GM20000 (cell line): ENCODE measurements at regions not wholly inside any gene's neighbourhood (a gene's known extent, or its start where the extent isn't known, plus 50 kb on each side); places are given as distances from the start of the nearest gene placed in this dataset.

Source experiments
- DNase-seq: peaks from one replicate; pipeline ENCODE4 v3.0.0; 2012; ENCODE audit warnings: low spot score
- CTCF ChIP-seq: IDR thresholded peaks from 2 replicates; pipeline ENCODE4 v1.5.1; 2012; ENCODE audit warnings: mild to moderate bottlenecking, control low read depth; ENCODE audit errors: extremely low read depth, missing control alignments

DNA sequence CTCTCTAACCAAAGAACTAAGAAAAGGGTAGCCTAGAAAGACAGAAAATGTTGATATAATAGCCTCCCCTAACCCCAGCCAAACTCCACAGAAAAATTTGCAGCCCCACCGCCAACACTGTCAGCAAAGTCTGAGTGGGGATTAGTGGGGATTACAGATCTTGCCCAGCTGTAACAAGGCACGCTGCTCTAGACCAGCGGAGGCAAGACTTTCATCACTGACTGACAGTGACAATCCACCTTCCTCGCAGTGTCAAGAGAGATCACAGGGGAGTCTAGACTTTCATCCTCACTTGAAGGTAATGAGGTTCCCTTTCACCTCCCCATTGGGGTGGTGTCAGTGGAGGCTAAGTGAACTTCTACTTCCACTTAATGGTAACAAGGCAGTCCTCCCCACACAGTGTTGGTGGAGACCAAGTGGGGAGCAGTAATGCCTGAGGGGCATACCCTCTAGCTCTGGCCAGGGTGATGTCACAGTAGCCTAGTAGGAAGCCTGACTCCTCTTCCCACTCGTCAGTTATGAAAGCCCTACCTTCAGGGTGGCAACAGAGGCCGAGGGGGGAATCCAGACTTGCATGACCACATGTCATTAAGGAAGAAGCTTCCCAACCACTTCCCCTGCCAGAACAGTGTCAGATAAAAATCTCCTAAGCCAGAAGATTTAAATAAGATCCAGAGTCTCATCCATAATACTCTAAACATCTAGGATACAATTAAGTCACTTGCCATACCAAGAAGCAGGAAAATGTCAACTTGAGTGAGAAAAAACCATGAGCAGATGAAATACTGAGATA is 91.7 kb upstream of the RASSF8 start:
- DNase-seq, result no peak

GRCh38 chr12:25868193-25868592 is 90.3 kb upstream of the RASSF8 start:
- TF ChIP-seq CTCF, result no peak
- no peak for DNase-seq

More for the DNA sequence above, 91.7 kb upstream of the RASSF8 start:
- no peak for TF ChIP-seq CTCF

GRCh38 chr12:25872137-25872536 is 86.3 kb upstream of the RASSF8 start:
- no peak for TF ChIP-seq CTCF
- no peak for DNase-seq

- DNase-seq, result no peak
- TF ChIP-seq CTCF, result no peak
Observed at GRCh38 chr12:25875661-25876060, 82.8 kb upstream of the RASSF8 start.

- no peak for DNase-seq
- no peak for TF ChIP-seq CTCF
Observed at GRCh38 chr12:25876383-25877045, 82.0 kb upstream of the RASSF8 start.

GRCh38 chr12:25877446-25877845 is 81.0 kb upstream of the RASSF8 start:
- TF ChIP-seq CTCF, result no peak
- DNase-seq, result no peak

DNA sequence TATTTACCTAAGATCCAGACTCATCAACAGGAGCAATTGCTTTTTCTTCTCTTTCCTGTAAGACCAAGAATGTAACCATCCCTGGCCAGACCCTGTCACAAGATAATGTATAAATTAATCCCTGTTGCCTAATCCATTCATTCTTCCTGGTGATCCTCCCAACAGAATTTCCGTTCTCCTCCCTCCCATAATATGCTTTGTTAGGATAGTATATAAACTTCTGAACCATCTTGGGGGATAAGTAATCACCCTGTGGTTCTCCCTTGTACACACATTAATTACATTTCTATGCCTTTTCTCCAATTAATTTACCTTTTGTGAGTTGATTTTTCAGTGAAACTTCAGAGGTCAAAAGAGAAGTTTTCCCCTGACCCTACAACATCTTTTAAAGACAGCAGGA is 76.2 kb upstream of the RASSF8 start:
- DNase-seq, result no peak
- no peak for TF ChIP-seq CTCF
